GM12864 (cell line): ENCODE measurements at regions not wholly inside any gene's neighbourhood (a gene's known extent, or its start where the extent isn't known, plus 50 kb on each side); places are given as distances from the start of the nearest gene placed in this dataset.

Source experiments
- DNase-seq: peaks from one replicate; pipeline ENCODE4 v3.0.0-alpha.2; 2011; ENCODE audit warnings: low read depth
- H3K4me3 ChIP-seq: 2 replicates; pipeline ENCODE4 v1.5.1; 2011; ENCODE audit warnings: mild to moderate bottlenecking, low read depth, low read length, control low read depth
- CTCF ChIP-seq: IDR thresholded peaks from 2 replicates; pipeline ENCODE4 v1.5.1; 2011; ENCODE audit warnings: low read depth, mild to moderate bottlenecking, moderate library complexity, low read length, control low read depth, inconsistent platforms; ENCODE audit errors: missing control alignments

DNA sequence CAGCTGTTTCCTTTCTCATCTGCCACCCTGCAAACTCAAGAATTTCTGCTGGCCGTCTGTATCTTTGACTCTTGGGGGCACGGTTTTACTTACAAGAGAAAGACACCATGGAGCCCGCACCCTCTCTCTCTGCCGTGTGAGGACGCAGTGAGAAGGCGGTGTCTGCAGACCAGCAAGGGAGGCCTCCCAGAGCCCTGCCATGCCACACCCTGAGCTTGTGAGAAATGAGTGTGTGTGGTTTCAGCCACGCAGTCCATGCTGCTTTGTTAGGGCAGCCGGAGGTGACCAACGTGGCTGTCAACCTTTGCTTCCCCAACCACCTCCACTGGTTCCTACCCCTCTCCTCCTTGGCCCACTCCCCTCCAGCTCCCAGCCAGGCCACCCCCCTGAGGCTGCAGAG lies 70.1 kb upstream of the NUP50 start:
- H3K4me3 ChIP-seq: no peak overlapping the region
- no peak for TF ChIP-seq CTCF
- no peak for DNase-seq

GRCh38 chr22:45094081-45094720 lies 69.5 kb upstream of the NUP50 start:
- H3K4me3 ChIP-seq: no peak overlapping the region
- no peak for DNase-seq
- no peak for TF ChIP-seq CTCF

DNA sequence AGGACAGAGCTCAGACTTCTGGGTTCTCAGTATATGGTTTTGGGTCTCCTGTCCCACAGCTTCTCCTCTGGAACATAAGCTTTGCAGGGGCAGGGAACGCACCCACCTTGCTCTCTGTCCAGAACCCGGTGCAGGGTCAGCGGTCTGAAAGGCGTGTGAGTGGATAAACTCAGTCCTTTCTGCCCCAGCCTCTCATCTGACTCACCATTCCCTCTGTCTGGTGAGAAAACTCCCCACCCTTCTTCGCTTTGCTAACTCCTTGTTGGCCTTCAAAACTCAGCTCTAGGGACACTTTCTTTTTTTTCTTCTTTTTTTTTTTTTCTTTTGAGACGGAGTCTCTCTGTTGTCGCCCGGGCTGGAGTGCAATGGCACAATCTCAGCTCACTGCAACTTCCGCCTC lies 68.9 kb upstream of the NUP50 start:
- no peak overlapping the region for H3K4me3 ChIP-seq
- no peak for TF ChIP-seq CTCF
- no peak for DNase-seq

- peak; percentile 8 for DNase-seq
- peak; percentile 92 for TF ChIP-seq CTCF
- H3K4me3 ChIP-seq: no peak overlapping the region
Observed at GRCh38 chr22:45096256-45096907, 67.3 kb upstream of the NUP50 start.

DNA sequence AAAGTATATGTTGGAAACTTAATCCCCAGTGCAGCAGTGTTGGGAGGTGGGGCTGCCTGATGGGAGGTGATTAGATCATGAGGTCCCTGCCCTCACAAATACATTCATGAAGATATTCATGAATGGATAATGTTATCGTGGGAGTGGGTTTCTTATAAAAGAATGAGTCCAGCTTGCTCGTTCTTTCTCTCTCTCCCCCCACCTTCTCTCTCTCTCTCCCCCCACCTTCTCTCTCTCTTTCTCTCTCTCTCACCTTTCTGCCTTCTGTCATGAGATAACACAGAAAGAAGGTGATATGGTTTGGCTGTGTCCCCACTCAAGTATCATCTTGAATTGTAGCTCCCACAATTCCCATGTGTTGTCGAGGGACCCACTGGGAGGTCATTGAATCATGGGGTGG lies 66.7 kb upstream of the NUP50 start:
- no peak for TF ChIP-seq CTCF
- DNase-seq: no peak
- no peak overlapping the region for H3K4me3 ChIP-seq

DNA sequence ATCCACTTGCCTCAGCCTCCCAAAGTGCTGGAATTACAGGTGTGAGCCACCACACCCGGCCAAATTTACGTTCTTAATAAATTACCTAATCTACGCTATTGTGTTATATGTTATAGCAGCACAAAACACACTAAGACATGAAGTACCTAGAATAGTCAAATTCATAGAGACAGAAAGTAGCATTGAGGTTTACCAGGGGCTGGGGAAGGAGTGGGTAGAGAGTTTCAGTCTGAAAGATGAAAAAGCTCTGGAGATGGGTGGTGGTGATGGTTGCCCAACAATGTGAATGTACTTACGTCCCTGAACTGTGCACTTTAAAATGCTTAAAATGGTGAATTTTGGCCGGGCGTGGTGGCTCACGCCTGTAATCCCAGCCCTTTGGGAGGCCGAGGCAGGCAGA lies 65.7 kb upstream of the NUP50 start:
- DNase-seq: no peak
- no peak for TF ChIP-seq CTCF
- H3K4me3 ChIP-seq: no peak overlapping the region

GRCh38 chr22:45099961-45100360 lies 63.8 kb upstream of the NUP50 start:
- TF ChIP-seq CTCF: no peak
- DNase-seq: no peak
- H3K4me3 ChIP-seq: no peak overlapping the region
